ENCODE measurements at regions not wholly inside any gene's neighbourhood (a gene's known extent, or its start where the extent isn't known, plus 50 kb on each side); places are given as distances from the start of the nearest gene placed in this dataset.

DNA sequence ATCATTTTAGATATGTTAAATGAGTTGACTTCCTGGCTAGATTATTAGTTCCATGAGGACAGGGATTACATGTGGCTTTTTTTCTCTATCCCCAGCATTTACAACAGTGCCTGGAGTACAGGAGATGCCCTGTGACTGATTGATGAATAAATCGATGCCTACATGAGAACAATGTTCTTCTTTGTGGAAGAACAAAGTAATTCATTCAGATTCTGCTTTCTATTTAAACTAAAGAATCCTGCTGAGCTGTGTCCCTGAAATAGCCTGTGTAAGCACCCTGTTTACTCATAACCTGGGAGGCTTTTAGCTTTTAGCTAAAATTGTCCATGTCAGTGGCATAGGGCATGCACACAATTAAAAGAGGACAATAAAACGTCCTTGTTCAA, 125.1 kb upstream of the BTBD3 start (continued):
- TF ChIP-seq, protein P1, sequence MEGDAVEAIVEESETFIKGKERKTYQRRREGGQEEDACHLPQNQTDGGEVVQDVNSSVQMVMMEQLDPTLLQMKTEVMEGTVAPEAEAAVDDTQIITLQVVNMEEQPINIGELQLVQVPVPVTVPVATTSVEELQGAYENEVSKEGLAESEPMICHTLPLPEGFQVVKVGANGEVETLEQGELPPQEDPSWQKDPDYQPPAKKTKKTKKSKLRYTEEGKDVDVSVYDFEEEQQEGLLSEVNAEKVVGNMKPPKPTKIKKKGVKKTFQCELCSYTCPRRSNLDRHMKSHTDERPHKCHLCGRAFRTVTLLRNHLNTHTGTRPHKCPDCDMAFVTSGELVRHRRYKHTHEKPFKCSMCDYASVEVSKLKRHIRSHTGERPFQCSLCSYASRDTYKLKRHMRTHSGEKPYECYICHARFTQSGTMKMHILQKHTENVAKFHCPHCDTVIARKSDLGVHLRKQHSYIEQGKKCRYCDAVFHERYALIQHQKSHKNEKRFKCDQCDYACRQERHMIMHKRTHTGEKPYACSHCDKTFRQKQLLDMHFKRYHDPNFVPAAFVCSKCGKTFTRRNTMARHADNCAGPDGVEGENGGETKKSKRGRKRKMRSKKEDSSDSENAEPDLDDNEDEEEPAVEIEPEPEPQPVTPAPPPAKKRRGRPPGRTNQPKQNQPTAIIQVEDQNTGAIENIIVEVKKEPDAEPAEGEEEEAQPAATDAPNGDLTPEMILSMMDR (IDR thresholded peaks at IDR 0.05; ENCODE audit: control extremely low read depth in 1 of 3, insufficient read depth in 1 of 3, low read depth in 1 of 3, low read length in 3 of 3), result no peak
- TF ChIP-seq TEAD4 (IDR thresholded peaks at IDR 0.05; ENCODE audit: low read depth, low read length), result no peak
- no peak for TF ChIP-seq ZNF274 (IDR thresholded peaks at IDR 0.05; ENCODE audit: borderline replicate concordance, extremely low read depth, low read length)
- TF ChIP-seq YY1 (IDR thresholded peaks at IDR 0.05; ENCODE audit: low read depth, low read length), result no peak

All from H1 (cell line).